Right lobe of liver (tissue), 6 donors: ENCODE measurements at regions not wholly inside any gene's neighbourhood (a gene's known extent, or its start where the extent isn't known, plus 50 kb on each side); places are given as distances from the start of the nearest gene placed in this dataset.

ENCODE experiments used
- ATAC-seq, 4 donors: fragments of 200-7000 bp; cut with Tn5 transposase; one replicate each; pipeline ENCODE4 v1.9.1; 2020; ENCODE audit warnings: mild to moderate bottlenecking in 4 of 4, moderate library complexity in 4 of 4
- DNase-seq, 3 donors: peaks; one replicate each; pipeline ENCODE4 v3.0.0-alpha.2; 2020
- H3K27ac ChIP-seq, 3 donors: fragments of 200-600 bp; one replicate each; pipeline ENCODE4 v1.8.0; 2022
- H3K27me3 ChIP-seq, 2 donors: fragments of 200-600 bp; one replicate each; pipeline ENCODE4 v1.8.0; 2022
- H3K36me3 ChIP-seq, 4 donors: fragments of 200-600 bp; sonication (generic) in 1 of 4; one replicate each; pipeline versions ENCODE4 v1.5.1 to v1.8.0; 2017 to 2022; ENCODE audit warnings: control low read depth in 1 of 4
- H3K4me1 ChIP-seq, 4 donors: fragments of 200-600 bp; sonication (generic) in 1 of 4; one replicate each; pipeline versions ENCODE4 v1.5.1 to v1.8.0; 2017 to 2022; ENCODE audit warnings: control low read depth in 1 of 4
- H3K4me3 ChIP-seq, 3 donors: fragments of 200-600 bp; one replicate each; pipeline ENCODE4 v1.8.0; 2022
- H3K9me3 ChIP-seq, 4 donors: fragments of 200-600 bp; sonication (generic) in 1 of 4; one replicate each; pipeline versions ENCODE4 v1.5.1 to v1.8.0; 2017 to 2022; ENCODE audit warnings: control low read depth in 1 of 4
- CTCF ChIP-seq, 4 donors: fragments of 200-600 bp in 3 of 4; fragments of 450-650 bp in 1 of 4; IDR thresholded peaks; one replicate each; pipeline versions ENCODE4 v1.5.1 to v1.8.0; 2016 to 2022; ENCODE audit warnings: antibody characterized with exemption in 4 of 4, mild to moderate bottlenecking in 2 of 4
- POLR2A ChIP-seq: fragments of 450-650 bp; IDR thresholded peaks from one replicate; pipeline ENCODE4 v1.6.1; 2017; ENCODE audit warnings: antibody characterized with exemption, mild to moderate bottlenecking
- WGBS: methylation state at CpG from one replicate; pipeline ENCODE4 v1.1.6; 2018; ENCODE audit warnings: low coverage, low lambda C conversion rate; ENCODE audit not compliant: insufficient coverage; ENCODE audit errors: missing lambda C conversion rate; 5-methylcytosine and 5-hydroxymethylcytosine counted together
- intact Hi-C, 2 donors: fragments of 100-400 bp; cut with DNase I; formaldehyde crosslinking; loops; one replicate each; pipeline versions ENCODE4 v1.11.2 to v1.14.1; 2022
- donor health status: DM: no; HTN: yes; CAD: no.
- donor health status: DM: no; HTN: no; CAD: no.
- donor health status: DM: no; HTN: no; CAD: no.
- donor health status: DM: no; HTN: yes; CAD: no.
- donor health status: DM: no; HTN: yes; CAD: no.

GRCh38 chr5:87784879-87785495 lies 372.3 kb upstream of the CCNH start:
- no peaks in the 10 kb centered on the region for H3K4me1 ChIP-seq
- intact Hi-C loops: no loop called here
- H3K4me3 ChIP-seq: no peak overlapping the region
- no peaks in the 10 kb centered on the region for H3K36me3 ChIP-seq
- 68% methylated on average over 4 of the region's 4 CpGs for WGBS
- H3K9me3 ChIP-seq: no peaks in the 10 kb centered on the region
- TF ChIP-seq CTCF (IDR thresholded peaks at IDR 0.05) (no peak), POLR2A (no peak)
- DNase-seq (no peak), ATAC-seq (no peak)
- peaks cover 0 to 4% of the 10 kb centered on the region in 2 donors for H3K27me3 ChIP-seq
- no peak overlapping the region for H3K27ac ChIP-seq

- intact Hi-C loops: no loop called here
- WGBS: 74% methylated on average over 1 of the region's 1 CpG
Measured at GRCh38 chr5:87784311-87784710, 371.6 kb upstream of the CCNH start.

DNA sequence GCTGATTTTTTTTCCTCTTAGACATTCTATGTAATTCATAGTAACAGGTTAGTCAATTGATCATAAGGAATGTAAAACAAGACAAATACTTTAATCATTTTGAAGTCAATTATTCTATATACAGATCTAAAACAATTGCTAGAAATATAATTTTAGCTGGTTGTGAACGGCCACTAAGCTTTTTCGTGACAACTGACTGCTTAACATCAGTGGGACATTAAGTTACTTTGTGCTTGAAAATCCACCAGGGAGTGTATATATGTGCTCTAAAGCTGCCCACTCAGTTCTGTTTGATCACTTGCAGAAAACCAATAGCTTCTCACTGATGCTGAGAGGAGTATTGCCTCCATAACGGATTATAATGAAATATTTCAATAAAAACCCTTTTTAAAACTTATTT lies 370.2 kb upstream of the CCNH start:
- H3K4me1 ChIP-seq: no peaks in the 10 kb centered on the region
- peaks cover 0 to 4% of the 10 kb centered on the region in 2 donors for H3K27me3 ChIP-seq
- DNase-seq (no peak), ATAC-seq (no peak)
- no peaks in the 10 kb centered on the region for H3K9me3 ChIP-seq
- H3K4me3 ChIP-seq: no peak overlapping the region
- no peak overlapping the region for H3K27ac ChIP-seq
- TF ChIP-seq POLR2A: no peak
- TF ChIP-seq CTCF (IDR thresholded peaks at IDR 0.05): no peak
- 48% methylated on average over 3 of the region's 3 CpGs for WGBS
- intact Hi-C loops: no loop called here
- H3K36me3 ChIP-seq: no peaks in the 10 kb centered on the region

More at GRCh38 chr5:87784311-87784710, 371.6 kb upstream of the CCNH start:
- Histone ChIP-seq H3K27me3 (peaks cover 0 to 4% of the 10 kb centered on the region in 2 donors), H3K4me3 (no peak overlapping the region), H3K4me1 (no peaks in the 10 kb centered on the region), H3K27ac (no peak overlapping the region), H3K9me3 (no peaks in the 10 kb centered on the region), H3K36me3 (no peaks in the 10 kb centered on the region)
- DNase-seq: no peak
- TF ChIP-seq CTCF (IDR thresholded peaks at IDR 0.05) (no peak), POLR2A (no peak)
- no peak for ATAC-seq

GRCh38 chr5:87781976-87782375 lies 369.2 kb upstream of the CCNH start:
- no peaks in the 10 kb centered on the region for H3K4me1 ChIP-seq
- no peak for TF ChIP-seq POLR2A
- TF ChIP-seq CTCF (IDR thresholded peaks at IDR 0.05): no peak
- no peak for DNase-seq
- H3K36me3 ChIP-seq: no peaks in the 10 kb centered on the region
- no peak for ATAC-seq
- intact Hi-C loops: no loop called here
- 92% methylated on average over 2 of the region's 2 CpGs for WGBS
- H3K27me3 ChIP-seq: peaks cover 0 to 4% of the 10 kb centered on the region in 2 donors
- H3K4me3 ChIP-seq: no peak overlapping the region
- H3K9me3 ChIP-seq: no peaks in the 10 kb centered on the region
- no peak overlapping the region for H3K27ac ChIP-seq
